ENCODE measurements at regions not wholly inside any gene's neighbourhood (a gene's known extent, or its start where the extent isn't known, plus 50 kb on each side); places are given as distances from the start of the nearest gene placed in this dataset.

GRCh38 chr5:175082346-175082745 is 358.0 kb downstream of the MSX2 start:
- intact Hi-C loops (cut with micrococcal nuclease; ENCODE audit: unreplicated experiment) = no loop called here
- POLR2A ChIA-PET (ENCODE audit: low non-redundant PET) = no interaction called here
- Histone ChIP-seq H3K27me3 (replicated peaks; ENCODE audit: insufficient read depth, low read depth, low read length, poor library complexity) (no peaks in the 10 kb centered on the region), H3K27ac (ENCODE audit: low read depth, low read length, poor library complexity, severe bottlenecking) (no peak overlapping the region), H3K4me3 (ENCODE audit: low read depth, low read length, poor library complexity, severe bottlenecking) (no peak overlapping the region), H3K36me3 (ENCODE audit: insufficient read depth, low read length, poor library complexity, severe bottlenecking) (no peaks in the 10 kb centered on the region), H3K4me1 (ENCODE audit: insufficient read depth, low read length, poor library complexity, severe bottlenecking) (no peaks in the 10 kb centered on the region), H3K9me3 (ENCODE audit: low read depth, low read length, poor library complexity, severe bottlenecking) (no peaks in the 10 kb centered on the region)
- DNase-seq (ENCODE audit: low spot score) = no peak
- no TSS peak for BruUV-seq (replicated peaks)
- CTCF ChIA-PET = no interaction called here
- TF ChIP-seq CTCF (conservative IDR thresholded peaks at IDR 0.05; ENCODE audit: low read depth, low read length) (no peak), EZH2 (IDR thresholded peaks at IDR 0.05; ENCODE audit: borderline replicate concordance, low read depth, low read length, poor library complexity, severe bottlenecking) (no peak)

GRCh38 chr5:175079707-175080106 is 355.3 kb downstream of the MSX2 start:
- no peaks in the 10 kb centered on the region for H3K36me3 ChIP-seq (ENCODE audit: insufficient read depth, low read length, poor library complexity, severe bottlenecking)
- no peaks in the 10 kb centered on the region for H3K4me1 ChIP-seq (ENCODE audit: insufficient read depth, low read length, poor library complexity, severe bottlenecking)
- no peaks in the 10 kb centered on the region for H3K9me3 ChIP-seq (ENCODE audit: low read depth, low read length, poor library complexity, severe bottlenecking)
- BruUV-seq (replicated peaks) = no TSS peak
- no peaks in the 10 kb centered on the region for H3K27me3 ChIP-seq (replicated peaks; ENCODE audit: insufficient read depth, low read depth, low read length, poor library complexity)
- H3K27ac ChIP-seq (ENCODE audit: low read depth, low read length, poor library complexity, severe bottlenecking) = no peak overlapping the region
- no peak overlapping the region for H3K4me3 ChIP-seq (ENCODE audit: low read depth, low read length, poor library complexity, severe bottlenecking)
- TF ChIP-seq CTCF (conservative IDR thresholded peaks at IDR 0.05; ENCODE audit: low read depth, low read length) (no peak), EZH2 (IDR thresholded peaks at IDR 0.05; ENCODE audit: borderline replicate concordance, low read depth, low read length, poor library complexity, severe bottlenecking) (no peak)
- ChIA-PET POLR2A (ENCODE audit: low non-redundant PET) (no interaction called here), CTCF (no interaction called here)
- no peak for DNase-seq (ENCODE audit: low spot score)
- intact Hi-C loops (cut with micrococcal nuclease; ENCODE audit: unreplicated experiment) = no loop called here

GRCh38 chr5:175070283-175070682 is 345.9 kb downstream of the MSX2 start:
- Histone ChIP-seq H3K27ac (ENCODE audit: low read depth, low read length, poor library complexity, severe bottlenecking) (no peak overlapping the region), H3K27me3 (replicated peaks; ENCODE audit: insufficient read depth, low read depth, low read length, poor library complexity) (no peaks in the 10 kb centered on the region), H3K4me3 (ENCODE audit: low read depth, low read length, poor library complexity, severe bottlenecking) (no peak overlapping the region), H3K4me1 (ENCODE audit: insufficient read depth, low read length, poor library complexity, severe bottlenecking) (no peaks in the 10 kb centered on the region), H3K36me3 (ENCODE audit: insufficient read depth, low read length, poor library complexity, severe bottlenecking) (no peaks in the 10 kb centered on the region), H3K9me3 (ENCODE audit: low read depth, low read length, poor library complexity, severe bottlenecking) (no peaks in the 10 kb centered on the region)
- TF ChIP-seq EZH2 (IDR thresholded peaks at IDR 0.05; ENCODE audit: borderline replicate concordance, low read depth, low read length, poor library complexity, severe bottlenecking) (no peak), CTCF (conservative IDR thresholded peaks at IDR 0.05; ENCODE audit: low read depth, low read length) (no peak)
- intact Hi-C loops (cut with micrococcal nuclease; ENCODE audit: unreplicated experiment) = no loop called here
- DNase-seq (ENCODE audit: low spot score) = no peak
- ChIA-PET CTCF (no interaction called here), POLR2A (ENCODE audit: low non-redundant PET) (no interaction called here)
- BruUV-seq (replicated peaks) = no TSS peak

Measured in A673 (cell line).